GM18508 (cell line): ENCODE measurements at regions not wholly inside any gene's neighbourhood (a gene's known extent, or its start where the extent isn't known, plus 50 kb on each side); places are given as distances from the start of the nearest gene placed in this dataset.
"Not testable (repeated sequence)": the region's sequence is repeated elsewhere in the genome, so short reads cannot be mapped to it uniquely, and the experiment has no call there.

ENCODE experiments used
- ATAC-seq: cut with Tn5 transposase; IDR thresholded peaks from one replicate; pipeline ENCODE4 v1.9.1; 2021; ENCODE audit warnings: moderate number of reproducible peaks; ENCODE audit not compliant: insufficient read depth, unreplicated experiment

DNA sequence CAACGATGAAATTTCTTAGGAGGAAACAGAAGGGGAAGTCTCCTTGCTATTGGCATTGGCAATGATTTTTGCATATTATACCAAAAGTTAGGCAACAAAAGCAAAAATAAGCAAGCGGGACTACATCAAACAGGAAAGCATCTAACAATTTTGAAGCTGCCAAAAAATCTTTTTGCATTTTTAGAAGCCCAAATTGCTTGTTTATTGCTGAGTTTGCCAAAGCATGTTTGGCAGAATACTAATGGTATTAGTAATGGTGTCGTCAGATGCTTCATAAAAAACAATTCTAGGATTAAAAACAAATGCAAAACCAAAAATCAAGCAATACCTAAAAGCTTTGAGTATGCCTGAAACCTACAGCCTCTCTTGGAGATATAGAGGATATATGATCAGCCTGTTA is 80.0 kb downstream of the GALR1 start:
- ATAC-seq, result no peak

DNA sequence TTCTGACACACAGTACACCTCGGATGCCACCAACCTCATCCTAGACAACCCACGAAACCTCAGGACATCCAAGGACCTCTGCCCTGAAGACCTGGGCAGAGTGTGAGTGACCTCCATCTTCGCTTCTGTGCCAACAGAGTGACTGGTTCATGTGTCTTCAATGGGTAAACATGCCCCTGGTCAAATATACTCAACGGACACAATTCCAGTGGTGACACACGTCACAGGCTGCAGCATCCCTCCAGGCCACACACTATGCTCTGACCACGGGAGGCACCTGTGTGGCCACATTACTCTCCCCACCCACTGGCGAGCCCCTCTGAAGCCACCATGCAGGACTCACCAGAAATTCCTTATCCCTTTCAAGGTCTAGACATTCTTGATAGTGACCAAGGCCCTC is 85.2 kb downstream of the GALR1 start:
- no peak for ATAC-seq

DNA sequence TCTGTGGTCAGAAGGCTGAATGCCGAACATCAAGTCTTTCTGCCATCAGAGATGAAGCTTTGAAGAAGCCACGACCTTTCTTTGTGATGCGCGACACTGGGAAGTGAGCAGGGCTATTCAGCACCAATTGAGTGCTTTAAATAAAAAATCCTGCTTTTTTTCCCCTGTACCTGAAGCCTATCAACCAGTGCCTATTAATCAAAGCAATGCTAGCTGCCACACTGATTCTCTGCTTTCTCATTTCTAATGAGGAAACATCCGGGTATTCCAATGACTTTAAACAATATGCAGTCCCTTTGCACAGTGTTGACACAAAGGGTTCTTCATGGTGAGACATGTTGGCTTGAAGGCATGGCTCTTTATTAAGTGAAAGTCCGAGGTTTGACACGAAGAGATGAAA is 88.0 kb downstream of the GALR1 start:
- no peak for ATAC-seq

DNA sequence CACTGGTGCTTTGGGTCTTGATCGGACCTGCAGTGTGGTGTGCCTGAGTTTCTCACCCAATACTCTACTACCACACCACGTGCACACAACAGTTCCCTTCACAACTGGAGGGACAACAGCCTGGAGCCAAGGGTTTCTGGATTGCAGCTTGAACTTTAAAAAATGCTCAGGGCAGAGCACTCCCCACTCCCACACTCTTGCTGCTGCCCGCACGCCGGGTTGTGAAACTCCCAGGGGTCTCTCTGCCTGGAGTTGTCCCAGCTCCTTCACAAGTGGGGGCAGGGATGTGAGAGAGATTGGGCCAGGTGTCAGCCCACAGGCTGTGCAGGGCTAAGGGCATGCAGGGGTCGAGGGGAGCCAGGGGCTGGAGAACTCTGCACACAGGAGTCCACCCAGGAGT is 89.4 kb downstream of the GALR1 start:
- ATAC-seq, result no peak

DNA sequence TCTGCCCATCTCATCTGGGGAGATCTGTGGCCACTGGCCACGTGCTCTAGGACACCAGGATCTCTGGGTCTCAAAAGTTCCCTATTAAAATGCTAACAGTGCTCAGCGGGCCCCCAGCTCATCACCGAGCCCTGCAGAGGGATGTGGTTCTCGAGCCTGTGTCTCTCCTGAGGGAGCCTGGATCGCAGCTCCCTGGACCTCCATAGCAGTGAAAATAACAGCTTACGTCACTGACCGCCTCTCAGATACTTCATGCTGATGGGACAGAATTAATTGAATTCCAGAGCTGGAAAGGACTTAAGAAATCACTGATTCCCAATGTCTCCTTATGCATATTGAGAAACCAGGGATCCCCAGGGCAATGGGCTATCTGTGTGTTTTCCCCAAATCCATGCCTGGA is 90.0 kb downstream of the GALR1 start:
- ATAC-seq, result no peak

DNA sequence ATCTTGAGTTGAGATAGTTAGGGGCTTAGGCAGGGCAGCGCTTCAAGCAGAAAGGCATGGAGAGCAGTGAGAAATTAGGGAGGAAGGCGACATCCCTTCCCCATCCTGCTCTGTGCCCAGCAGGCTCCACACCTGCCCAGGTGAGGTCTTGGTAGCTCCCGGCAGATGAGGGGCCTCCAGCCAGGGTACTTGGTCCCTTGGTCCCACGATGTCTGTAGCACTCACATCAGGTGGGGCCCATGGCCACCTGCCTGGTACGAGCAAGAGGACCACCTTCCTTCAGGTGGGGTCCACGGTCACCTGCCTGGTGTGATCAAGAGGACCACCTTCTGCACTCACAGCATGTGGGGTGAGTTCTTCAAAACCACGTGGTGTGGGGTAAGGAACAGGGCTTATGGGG is 91.2 kb downstream of the GALR1 start:
- ATAC-seq, result no peak

DNA sequence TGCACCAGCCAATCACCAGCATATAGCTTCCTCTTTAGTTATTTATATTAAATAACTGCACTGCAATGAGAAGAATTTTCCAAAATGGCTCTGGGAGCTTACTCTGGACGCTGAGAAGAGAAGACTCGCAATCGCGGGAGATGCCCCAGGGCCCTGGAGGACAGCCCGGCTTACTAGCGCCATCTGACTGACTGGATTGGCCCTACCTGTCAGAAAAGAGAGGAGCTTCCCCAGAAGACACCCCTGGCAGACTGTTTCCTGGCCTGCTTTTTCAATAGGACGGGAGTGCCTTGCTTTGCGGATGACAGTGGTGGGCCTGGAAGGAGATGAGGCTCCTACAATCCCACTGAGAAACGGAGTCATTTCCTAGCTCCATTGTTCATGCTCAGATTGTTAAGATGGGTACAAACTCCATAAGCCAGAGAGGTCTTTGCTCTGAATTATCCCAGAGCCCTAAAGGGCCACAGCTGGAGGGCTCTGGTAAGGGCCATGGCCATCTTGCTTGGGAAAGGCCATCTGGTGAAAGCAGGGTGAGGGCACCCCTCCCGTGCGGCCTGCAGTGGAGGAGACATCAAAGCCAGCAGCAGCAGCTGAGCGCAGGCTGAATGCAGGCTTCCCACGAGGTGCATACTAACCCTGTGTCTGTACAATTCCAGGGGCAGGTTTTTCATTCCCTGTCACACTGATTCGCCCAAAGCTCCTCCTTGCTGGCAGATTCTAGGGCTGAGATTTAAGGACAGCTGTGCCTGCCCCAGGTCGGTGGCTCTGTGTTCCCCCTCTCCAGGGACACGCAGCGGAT is 92.1 kb downstream of the GALR1 start:
- ATAC-seq, result no peak

DNA sequence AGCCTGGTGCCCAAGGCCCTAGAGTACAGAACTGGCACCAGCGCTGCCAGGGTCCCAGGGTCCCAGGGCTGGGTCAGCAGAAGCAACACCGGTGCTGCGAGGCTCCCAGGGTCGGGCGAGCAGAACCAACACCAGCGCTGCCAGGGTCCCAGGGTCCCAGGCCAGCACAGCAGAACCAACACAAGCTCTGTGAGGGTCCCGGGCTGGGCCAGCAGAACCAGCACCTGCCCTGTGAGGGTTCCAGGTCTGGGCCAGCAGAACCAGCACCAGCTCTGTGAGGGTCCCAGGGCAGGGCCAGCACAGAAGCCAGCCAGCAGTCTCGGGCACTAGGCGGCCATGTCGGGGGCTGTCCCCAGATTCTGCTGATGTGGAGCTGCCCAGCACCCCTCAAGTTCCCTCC is 93.1 kb downstream of the GALR1 start:
- no peak for ATAC-seq

DNA sequence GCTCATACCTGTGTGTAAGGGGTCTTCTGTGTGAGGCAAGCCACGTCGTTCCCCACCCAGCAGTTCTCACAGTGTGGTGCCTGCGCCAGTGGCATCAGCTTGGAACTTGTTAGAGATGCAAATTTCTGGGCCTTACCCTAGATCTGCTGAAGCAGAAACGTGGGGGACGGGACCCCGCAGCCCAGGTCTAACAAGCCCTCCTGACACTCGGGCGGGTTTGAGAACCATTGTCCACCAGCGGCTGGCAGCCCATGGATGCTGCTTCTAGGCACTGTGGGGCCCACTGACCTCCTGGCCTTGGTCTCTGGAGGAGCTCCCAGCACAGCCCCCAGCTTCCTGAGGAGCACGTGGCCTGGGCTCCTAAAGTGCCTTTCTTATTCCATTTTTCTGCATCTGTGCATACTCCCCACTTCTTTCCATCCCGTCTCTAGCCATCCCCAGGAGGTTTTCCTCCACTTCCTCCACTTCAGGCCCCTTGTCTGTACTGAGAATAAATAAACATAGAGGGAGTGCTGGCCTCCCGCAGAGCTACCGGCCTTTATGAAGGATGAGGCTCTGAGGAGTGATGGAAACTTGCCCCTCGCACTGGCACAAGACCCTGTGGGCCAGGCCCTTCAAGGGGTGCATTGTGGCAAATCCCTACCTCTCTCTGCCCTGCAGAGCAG is 94.3 kb downstream of the GALR1 start:
- ATAC-seq, result no peak

DNA sequence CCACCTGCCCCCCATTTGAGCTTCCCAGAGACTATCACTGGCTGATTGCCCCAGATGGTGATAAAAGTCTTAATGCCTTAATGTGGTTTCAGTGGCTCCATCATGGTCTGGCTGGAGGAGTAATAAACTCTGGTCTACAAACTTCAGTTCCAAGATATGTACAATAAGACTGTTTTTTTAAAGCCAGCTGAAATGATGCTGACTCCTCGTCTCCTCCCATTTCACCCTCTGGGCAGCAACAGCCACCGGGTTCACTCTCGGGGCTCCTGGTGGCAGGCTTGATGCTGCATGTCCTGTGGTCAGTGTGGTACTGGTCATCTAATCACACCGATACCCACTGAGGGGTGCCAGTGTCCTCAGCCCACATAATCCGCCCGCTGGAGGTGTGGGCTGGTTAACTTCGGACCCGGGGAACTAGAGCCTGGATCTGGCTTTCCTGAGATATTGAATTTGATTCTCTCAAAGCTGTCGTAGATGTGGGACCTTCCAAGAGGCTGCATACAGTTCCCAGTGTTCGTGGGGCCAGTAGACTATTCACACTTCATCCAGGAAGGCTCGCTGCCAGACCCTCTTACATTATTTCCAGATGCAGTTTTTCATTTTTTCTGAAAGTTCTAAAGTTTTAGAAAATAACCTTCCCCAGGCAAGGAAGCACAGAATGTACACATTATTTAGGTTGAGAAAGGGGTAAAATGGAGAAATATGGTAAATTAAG is 95.3 kb downstream of the GALR1 start:
- no peak for ATAC-seq

DNA sequence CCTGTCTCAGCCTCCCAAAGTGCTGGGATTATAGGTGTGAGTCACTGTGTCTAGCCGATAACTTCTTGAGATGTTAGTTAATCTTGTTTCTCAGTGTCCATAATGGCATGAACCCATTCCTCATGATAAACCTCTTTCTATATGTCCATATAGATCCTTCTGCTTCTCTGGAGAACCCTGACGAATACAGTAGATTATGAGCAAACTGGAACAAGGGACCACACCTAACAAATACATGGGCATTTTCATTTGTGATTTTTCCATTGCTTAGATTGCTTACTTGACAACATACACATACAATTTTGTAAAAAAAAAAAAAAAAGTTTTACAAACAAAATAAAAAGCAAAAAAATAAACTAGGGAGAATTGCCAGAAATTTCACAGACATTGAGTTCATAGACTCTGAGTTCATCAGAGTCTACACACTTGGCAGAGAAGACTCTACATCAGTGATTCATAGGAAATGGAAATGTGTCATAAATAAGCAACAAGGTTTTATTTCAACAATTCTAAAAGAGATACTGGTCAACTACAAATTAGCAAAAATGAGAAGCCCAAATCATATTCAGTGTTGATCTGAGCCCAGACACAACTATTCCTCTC is 96.7 kb downstream of the GALR1 start:
- no peak for ATAC-seq

DNA sequence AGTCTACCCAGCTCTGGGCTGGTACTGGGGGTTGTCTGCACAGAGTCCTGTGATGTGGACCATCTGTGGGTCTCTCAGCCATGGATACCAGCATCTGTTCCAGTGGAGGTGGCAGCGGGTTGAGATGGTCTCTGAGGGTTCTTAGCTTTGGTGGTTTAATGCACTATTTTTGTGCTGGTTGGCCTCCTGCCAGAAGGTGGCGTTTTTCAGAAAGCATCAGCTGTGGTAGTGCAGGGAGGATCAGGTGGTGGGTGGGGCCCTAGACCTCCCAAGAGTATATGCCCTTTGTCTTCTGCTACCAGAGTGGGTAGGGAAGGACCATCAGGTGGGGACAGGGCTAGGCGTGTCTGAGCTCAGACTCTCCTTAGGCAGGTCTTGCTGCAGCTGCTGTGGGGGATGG is 103.7 kb downstream of the GALR1 start:
- not testable (repeated sequence) for ATAC-seq

DNA sequence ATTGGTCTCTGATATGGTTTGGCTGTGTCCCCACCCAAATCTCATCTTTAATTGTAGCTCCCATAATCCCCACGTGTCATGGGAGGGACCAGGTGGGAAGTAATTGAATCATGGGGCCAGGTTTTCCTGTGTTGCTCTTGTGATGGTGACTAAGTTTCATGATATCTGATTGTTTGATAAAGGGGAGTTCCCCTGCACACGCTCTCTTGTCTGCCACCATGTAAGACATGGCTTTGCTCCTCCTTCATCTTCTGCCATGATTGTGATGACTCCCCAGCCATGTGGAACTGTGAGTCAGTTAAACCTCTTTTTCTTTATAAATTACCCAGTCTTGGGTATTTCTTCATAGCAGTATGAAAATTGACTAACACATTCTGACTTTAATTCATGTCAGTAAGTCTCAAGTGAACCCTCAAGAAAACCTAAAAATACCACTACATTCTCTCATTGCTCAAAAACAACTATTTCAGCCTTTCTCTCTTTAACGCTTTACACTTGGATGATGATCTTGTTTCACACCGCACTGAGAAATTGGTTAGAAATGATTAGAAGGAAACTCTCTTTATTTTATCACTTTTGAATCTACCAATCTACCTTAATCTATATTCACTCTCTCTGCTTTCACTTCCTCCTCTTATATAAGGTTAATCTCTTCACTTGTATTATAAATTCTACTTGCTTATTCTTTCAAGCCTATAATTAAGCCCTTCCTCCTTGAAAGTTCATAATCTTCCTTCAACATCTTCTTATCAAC is 110.1 kb downstream of the GALR1 start:
- ATAC-seq, result no peak

DNA sequence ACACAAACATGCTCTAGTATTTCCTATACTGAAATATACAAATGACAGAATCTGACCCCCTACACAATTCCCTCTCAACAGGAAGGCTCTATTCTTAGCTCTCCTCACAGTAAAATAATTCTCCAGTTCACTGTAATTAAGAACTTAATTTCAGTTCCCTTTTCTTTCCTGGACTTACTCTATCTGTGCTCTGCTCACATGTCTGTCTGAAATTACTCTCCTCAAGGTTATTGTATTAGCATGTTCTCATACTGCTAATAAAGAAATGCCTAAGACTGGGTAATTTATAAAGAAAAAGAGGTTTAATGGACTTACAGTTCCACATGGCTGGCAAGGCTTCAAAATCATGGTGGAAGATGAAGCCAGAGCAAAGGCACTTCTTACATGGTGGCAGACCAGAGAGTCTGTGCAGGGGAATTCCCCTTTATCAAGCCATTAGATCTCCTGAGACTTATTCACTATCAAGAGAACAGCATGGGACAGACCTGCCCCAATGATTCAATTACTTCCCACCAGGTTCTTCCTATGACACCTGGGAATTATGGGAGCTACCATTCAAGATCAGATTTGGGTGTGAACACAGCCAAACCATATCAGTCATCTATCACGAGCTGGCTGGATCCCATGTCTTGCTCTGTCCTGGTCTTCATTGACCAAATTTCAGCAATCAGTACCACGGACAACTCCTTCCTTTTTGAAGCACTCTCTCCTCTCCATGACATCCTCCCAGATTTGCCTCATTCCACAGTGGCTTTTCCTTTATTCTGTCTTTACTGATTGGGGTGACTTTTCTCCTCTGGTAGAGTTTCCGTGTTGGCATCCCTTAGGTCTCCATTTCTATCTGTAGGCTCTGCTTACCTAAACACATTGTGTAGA is 110.9 kb downstream of the GALR1 start:
- ATAC-seq, result no peak

DNA sequence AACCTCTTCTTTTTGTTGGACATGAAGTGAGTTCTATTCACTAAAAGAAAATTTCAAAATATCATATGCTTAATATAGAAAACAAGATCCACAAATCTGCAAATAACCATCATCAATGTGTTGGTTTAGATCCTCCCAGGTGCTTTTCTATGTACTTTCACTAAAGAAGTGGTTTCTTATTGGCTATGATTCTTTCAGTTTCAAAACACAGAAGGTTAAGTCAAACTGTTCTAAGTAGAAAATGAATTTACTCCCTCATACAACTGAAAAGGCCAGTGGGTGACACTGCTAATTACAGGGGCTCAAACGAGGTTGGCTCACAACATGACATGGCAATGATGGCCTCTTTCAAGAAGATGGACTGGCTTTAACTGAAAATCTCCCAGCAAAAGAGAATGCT is 111.7 kb downstream of the GALR1 start:
- no peak for ATAC-seq

DNA sequence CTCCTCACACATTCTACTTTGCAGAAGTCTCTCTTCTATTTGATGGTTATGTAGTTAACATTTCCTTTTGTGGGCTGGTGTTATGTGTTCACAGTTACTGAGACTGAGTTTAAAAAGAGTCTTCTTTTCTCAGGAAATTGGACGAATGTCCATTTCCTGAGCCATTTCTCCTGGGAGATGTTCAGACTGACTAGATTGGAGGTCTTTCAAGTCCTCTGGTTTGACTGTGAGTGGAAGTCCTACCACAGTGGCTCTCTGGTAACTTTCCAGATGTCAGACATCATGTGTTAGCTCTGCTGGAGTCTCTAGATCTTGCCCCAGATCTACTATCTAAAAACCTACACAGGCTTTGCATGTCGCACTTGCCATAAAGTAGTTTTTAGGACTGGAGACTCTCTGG is 116.0 kb downstream of the GALR1 start:
- no peak for ATAC-seq

DNA sequence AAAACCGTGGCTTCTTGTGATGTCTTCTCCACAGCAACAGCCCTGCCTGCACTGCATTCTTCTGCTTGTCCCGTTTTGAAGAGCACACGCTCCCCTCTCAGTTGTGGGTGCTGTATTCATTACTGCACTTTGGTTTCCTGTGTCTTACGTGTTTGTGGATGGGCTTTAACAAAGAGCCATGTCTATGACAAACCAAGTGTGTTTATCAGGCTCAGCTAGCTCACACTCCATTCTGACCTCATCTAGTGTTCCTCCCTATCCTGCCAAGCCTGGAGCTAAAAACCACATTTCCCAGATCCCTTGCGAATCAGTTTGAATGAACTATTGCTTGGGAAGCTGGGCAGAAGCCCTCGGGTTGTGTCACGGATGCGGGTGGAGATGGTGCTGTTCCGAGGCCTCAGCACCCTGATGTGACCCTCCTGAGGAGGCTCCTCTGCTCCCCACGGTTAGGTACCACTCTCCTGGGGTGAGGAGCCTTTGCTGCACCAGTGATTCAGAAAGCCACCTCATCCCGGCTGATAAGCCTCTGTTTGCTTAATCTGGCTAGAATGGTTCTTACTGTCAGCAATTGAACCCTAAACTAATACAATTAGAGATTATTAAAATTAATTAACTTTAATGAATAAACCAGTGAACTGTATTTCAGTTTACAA is 116.5 kb downstream of the GALR1 start:
- no peak for ATAC-seq

DNA sequence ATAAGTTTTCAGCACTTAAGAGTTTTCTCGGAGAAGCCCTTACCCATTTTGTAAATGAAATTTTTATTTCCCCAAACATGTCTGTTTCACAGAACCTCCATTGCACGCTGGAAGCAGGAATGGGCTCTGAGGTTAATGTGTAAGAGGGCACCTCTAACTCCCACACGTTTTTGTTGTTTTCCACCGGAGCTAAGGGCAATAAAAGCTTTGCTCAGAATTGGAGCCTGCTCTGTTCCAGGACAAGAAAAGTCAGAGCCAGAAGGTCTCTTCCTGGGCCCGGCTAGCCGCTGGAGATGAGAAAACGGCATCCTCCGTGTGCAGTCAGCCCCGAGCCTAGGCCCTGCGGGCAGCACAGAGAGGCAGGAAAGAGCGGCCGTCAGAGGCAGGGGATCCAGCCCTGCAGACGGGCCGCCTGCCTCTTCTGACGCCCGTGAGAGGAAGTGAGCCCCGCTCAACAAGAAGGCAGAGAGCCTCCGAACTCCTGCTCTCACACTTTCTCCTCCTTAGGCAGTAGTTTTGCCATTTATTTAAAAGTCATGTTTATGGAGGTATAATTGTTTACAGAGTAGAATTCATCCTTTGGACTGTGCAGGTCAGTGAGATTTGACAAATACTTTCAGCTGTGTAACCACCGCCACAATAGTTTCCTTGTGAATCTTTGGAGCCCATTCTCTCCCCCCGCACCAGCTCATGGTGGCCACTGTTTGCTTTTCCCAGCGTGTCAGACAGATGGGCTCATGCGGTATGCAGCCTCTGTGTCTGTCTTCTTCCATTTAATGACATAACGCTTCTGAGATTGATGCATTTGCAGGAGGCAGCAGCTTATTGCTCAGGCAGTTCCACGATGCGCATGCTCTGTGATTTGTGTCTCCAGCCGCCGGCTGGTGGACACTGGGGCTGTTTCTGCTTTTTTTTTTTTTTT is 117.3 kb downstream of the GALR1 start:
- ATAC-seq, result no peak
